UCSD-AML1 (cell line): ENCODE measurements at regions not wholly inside any gene's neighbourhood (a gene's known extent, or its start where the extent isn't known, plus 50 kb on each side); places are given as distances from the start of the nearest gene placed in this dataset.
A peak's percentile ranks its signal among the peaks of the same experiment; 100 is the strongest.

Experiments used
- DNase-seq: peaks from one replicate; lab custom pipeline; 2025; ENCODE audit not compliant: unreplicated experiment; lab: John Stamatoyannopoulos, UW

GRCh38 chr4:154107337-154107736 lies 318.5 kb upstream of the SFRP2 start:
- no peak for DNase-seq

GRCh38 chr4:154088741-154089140 lies 299.9 kb upstream of the SFRP2 start:
- DNase-seq, result no peak

DNA sequence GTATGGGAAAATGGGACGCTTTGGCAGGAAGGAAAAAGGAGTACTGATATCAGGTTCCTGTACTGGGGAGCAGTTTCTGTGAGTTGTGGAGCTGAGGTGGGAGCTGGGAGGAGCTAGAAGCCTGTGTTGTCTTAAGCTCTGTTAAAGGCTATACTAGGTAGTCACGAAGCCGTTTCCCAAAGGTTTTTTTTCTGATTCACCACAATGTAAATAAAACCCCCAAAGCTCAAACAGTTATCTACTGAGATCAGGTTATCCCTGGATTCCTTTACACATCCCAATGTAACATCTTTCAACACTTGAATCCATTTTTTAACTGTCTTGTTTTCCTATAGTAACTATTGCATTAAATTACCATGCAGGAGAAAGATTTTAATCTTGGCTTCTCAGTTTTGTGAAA lies 297.4 kb upstream of the SFRP2 start:
- DNase-seq, result no peak

DNA sequence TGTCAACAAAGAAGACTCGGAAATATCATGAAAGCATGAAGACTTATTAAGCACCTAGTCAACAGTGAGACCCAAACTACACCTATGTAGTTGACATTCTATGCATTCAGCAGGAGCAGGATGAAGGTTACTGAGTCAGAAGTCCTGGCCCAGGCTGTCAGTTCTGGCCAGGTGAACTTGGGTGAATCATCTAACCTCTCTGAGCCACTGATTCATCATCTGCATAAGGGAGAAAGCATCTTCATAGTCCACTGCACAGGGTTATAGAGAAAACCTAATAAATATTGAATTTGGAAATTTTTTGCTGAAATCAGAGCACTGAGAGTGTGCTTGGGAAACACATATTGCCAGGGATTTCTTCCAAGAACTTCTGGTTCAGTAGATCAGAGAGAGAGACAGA lies 296.0 kb upstream of the SFRP2 start:
- no peak for DNase-seq

- peak; percentile 10 for DNase-seq
Measured at GRCh38 chr4:154082760-154083535, 294.1 kb upstream of the SFRP2 start.

DNA sequence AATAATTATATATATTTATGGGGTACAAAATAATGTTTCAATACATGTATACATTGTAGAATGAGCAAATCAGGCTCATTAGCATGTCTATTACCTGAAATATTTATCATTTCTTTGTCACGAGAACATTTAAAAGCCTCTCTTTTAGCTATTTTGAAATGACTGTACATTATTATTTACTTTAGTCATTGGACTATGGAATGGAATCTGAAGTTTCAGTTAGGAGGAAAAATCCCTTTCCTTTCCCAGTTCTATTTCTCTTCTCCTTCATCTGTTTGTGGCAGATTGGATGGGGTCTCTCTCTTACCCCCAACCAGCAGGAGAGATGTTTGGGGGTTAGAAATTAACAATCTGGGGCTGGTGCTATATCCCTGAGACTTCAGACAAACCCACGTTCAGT lies 292.5 kb upstream of the SFRP2 start:
- no peak for DNase-seq

- peak; percentile 59 for DNase-seq
Measured at GRCh38 chr4:154078504-154079350, 289.8 kb upstream of the SFRP2 start.

- DNase-seq, result no peak
Measured at GRCh38 chr4:154076921-154077320, 288.0 kb upstream of the SFRP2 start.

DNA sequence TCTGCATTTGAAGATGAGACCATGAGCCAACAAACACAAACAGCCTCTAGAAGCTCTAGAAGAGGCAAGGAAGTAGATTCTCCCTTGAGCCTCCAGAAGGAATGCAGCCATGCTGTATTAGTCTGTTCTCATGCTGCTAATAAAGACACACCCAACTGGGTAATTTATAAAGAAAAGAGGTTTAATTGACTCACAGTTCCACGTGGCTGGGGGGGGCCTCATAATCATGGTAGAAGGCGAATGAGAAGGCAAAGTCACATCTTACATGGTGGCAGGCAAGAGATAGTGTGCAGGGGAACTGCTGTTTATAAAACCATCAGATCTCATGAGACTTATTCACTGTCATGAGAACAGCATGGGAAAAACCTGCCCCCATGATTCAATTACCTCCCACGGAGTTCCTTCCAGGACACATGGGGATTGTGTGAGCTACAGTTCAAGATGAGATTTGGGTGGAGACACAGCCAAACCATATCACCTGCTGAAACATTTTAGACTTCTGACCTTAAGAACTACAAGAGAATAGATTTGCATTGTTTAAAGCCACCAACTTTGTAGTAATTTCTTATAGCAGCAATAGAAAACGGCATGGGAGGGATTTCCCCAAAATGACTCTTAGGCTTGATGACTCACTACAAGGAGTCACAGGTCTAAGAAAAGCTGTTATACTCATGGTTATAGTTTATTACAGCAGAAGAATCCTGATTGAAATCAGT lies 284.4 kb upstream of the SFRP2 start:
- no peak for DNase-seq

- DNase-seq, result no peak
Measured at GRCh38 chr4:154067786-154068185, 278.9 kb upstream of the SFRP2 start.

GRCh38 chr4:154065368-154065767 lies 276.5 kb upstream of the SFRP2 start:
- no peak for DNase-seq

DNA sequence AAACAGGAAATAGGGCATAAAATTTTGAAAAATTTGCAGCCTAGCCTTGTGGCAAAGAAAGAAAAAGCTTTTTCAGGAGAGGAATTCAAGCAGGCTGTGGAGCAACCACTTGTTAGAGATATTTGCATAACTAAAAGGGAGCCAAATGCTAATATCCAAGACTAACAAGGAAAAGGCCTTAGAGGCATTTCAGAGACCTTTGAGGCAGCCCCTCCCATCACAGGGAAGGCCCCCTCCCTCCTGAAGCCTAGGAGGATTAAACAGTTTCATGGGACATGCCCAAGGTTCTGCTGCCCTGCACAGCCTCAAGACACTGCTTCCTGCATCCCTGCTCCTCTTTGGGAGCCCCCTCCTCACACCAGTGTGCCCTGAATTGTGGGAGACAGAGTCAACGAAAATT lies 275.4 kb upstream of the SFRP2 start:
- DNase-seq, result no peak

DNA sequence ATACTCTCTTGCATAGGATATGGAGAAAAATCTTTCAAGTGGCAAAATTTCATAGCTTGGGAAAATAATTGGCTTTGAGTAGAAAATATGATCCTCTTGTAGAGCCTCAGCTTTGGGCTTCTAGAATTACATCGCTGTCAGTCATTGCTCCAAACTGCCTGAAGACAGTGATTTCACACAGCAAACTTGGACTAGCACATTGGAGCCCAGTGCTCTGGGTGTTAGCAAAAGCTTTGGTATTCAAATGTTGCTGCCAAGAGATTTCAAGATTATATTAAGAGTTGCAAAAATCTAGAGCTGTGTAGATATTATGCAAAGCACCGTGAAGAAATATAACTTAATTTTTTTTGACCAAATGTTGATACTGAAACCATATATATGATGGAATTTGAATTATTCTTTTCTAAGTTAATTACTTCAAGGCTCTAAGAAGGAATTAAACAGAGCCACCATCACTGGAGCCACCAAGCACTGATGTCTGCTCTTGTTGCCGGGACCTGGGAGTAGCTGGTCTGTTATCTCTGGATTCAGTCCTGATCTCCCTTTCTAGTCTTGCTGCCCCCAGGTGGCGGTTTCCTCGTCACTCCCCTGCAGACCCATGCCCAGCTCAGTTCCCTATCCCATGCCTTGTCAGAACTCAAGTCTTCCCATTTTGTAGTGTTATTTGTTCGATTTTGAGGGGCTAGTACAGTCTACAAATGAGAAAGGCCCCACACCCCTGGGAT lies 260.7 kb upstream of the SFRP2 start:
- peak; percentile 17 for DNase-seq

GRCh38 chr4:154047733-154048132 lies 258.9 kb upstream of the SFRP2 start:
- DNase-seq, result no peak

DNA sequence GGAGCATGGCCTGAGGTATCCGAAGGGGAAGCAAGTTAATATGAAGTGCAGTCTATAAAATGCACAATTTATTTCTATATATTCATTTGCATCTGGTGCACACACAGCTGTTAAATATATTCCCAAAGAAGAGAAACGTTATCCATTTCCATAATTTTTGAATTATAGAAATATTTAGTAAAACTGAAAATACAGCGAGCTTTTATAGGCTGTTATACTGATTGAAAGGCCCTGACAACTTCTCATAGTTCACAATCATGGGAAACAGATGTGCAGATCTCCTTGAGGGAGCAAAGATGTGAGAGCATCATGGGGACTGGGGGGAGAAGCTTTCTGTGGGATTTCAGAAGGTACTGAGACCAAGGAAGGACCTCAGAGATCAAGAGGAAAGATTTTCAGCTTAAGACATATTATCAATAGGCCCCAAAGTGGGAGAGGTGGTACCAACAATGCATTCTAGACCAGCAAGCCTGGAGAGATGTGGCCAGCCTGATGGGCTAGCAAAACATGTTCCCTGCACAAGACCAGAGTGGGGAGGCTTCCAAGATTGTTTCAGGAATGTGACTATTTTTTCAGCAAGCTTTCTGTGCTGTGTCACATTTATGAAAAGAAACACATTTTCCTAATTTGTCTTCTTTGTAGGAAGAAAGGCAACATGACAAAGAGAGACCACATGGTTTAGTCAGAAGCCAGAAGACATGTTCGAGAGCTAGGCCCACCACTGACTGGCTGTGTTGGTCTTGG lies 256.0 kb upstream of the SFRP2 start:
- DNase-seq, result no peak

DNA sequence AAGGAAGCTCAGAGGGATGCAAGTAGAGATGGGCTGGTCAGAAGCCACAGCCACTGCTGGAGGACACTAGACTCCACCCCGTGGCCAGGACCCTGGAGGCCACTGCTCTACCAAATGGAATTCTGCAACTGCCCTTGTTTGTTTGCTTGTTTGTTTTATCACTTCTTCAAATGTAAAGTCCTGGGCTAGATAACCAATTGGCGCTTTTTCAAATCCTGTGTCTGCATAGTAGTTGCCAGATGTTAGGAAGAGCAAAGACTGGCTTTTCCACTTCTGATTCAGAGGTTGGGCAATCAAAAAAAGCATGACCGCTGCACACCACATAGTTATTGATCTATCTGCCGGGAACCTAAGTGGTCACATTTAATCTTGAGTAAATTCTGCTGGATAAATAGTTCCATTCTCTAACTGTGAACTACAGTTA lies 255.2 kb upstream of the SFRP2 start:
- no peak for DNase-seq

DNA sequence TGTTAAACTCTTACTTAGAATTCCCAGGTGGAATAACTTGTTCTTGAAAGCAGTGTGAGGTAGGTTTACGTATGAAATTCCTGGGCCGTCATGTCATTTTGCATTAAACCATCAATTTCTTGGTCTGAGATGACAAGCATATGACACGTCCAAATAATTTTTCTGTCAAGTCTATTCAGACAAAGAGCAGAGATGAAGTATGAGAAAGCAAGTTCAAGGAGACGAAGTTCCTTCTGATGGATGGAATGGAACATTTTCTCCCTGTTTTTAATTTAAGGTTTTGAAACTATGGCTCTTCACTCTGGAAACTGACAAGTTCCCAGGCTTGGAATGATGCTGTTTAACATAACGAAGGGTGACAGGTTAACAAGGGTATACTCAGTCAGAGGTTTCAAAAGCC lies 252.8 kb upstream of the SFRP2 start:
- no peak for DNase-seq

- no peak for DNase-seq
Measured at GRCh38 chr4:154039435-154040343, 250.8 kb upstream of the SFRP2 start.

DNA sequence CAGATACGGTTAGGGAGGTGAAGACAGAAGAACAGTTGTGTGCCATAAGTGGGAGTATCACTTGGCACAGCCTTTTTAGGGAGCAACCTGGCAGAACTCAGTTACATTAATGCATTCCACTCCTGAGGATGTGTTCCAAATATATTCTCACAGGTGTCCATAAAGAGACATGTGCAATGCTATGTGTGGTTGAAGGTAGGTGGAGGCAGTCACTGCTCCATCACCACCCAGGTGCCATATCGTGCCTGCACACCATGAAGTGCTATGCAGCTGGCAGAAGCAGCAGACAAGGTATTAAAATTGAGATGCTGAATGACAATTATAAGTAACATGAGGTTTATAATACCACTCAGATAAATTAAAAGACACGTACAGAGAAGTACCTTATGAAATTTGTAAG lies 248.0 kb upstream of the SFRP2 start:
- DNase-seq, result no peak
